Peyer's patch (tissue), 4 donors: ENCODE measurements at regions not wholly inside any gene's neighbourhood (a gene's known extent, or its start where the extent isn't known, plus 50 kb on each side); places are given as distances from the start of the nearest gene placed in this dataset.
"Not testable (repeated sequence)": the region's sequence is repeated elsewhere in the genome, so short reads cannot be mapped to it uniquely, and the experiment has no call there.

Experiments used
- DNase-seq, 3 donors: peaks; one replicate each; pipeline ENCODE4 v3.0.0-alpha.2; 2017 to 2019
- H3K27ac ChIP-seq, 4 donors: fragments of 200-600 bp; sonication (generic); one replicate each; pipeline ENCODE4 v1.5.1; 2016 to 2019
- H3K27me3 ChIP-seq, 2 donors: fragments of 200-600 bp; sonication (generic); one replicate each; pipeline ENCODE4 v1.5.1; 2019
- H3K36me3 ChIP-seq, 3 donors: fragments of 200-600 bp; sonication (generic); one replicate each; pipeline ENCODE4 v1.5.1; 2016 to 2019
- H3K4me1 ChIP-seq, 4 donors: fragments of 200-600 bp; sonication (generic); one replicate each; pipeline ENCODE4 v1.5.1; 2016 to 2019
- H3K4me3 ChIP-seq, 4 donors: fragments of 200-600 bp; sonication (generic); 1 replicate in 3 of 4; 2 replicates in 1 of 4; pipeline ENCODE4 v1.5.1; 2016 to 2019; ENCODE audit warnings: mild to moderate bottlenecking in 1 of 4
- H3K9me3 ChIP-seq, 4 donors: fragments of 200-600 bp; sonication (generic); one replicate each; pipeline ENCODE4 v1.5.1; 2016 to 2019; ENCODE audit warnings: mild to moderate bottlenecking in 1 of 4
- POLR2A ChIP-seq, 2 donors: fragments of 450-650 bp; IDR thresholded peaks; one replicate each; pipeline ENCODE4 v1.5.1; 2017; ENCODE audit warnings: antibody characterized with exemption in 2 of 2, mild to moderate bottlenecking in 2 of 2, moderate library complexity in 2 of 2
- TF ChIP-seq, protein P1 (sequence below), 6 experiments: fragments of 450-650 bp in 4 of 6; fragments of 200-600 bp in 2 of 6; sonication (generic) in 1 of 6; IDR thresholded peaks; one replicate each; pipeline ENCODE4 v1.5.1; 2017 to 2019; ENCODE audit warnings: antibody characterized with exemption in 6 of 6, mild to moderate bottlenecking in 3 of 6, moderate library complexity in 1 of 6

GRCh38 chr9:26789959-26790358 is 102.6 kb downstream of the CAAP1 start:
- Histone ChIP-seq H3K36me3 (no peaks in the 10 kb centered on the region), H3K27me3 (no peaks in the 10 kb centered on the region), H3K4me3 (no peak overlapping the region), H3K27ac (no peak overlapping the region), H3K9me3 (no peaks in the 10 kb centered on the region), H3K4me1 (no peaks in the 10 kb centered on the region)
- no peak for TF ChIP-seq POLR2A (IDR thresholded peaks at IDR 0.05)
- TF ChIP-seq, protein P1, sequence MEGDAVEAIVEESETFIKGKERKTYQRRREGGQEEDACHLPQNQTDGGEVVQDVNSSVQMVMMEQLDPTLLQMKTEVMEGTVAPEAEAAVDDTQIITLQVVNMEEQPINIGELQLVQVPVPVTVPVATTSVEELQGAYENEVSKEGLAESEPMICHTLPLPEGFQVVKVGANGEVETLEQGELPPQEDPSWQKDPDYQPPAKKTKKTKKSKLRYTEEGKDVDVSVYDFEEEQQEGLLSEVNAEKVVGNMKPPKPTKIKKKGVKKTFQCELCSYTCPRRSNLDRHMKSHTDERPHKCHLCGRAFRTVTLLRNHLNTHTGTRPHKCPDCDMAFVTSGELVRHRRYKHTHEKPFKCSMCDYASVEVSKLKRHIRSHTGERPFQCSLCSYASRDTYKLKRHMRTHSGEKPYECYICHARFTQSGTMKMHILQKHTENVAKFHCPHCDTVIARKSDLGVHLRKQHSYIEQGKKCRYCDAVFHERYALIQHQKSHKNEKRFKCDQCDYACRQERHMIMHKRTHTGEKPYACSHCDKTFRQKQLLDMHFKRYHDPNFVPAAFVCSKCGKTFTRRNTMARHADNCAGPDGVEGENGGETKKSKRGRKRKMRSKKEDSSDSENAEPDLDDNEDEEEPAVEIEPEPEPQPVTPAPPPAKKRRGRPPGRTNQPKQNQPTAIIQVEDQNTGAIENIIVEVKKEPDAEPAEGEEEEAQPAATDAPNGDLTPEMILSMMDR (IDR thresholded peaks at IDR 0.05), result no peak
- no peak for DNase-seq

- Histone ChIP-seq H3K4me3 (no peak overlapping the region), H3K9me3 (no peaks in the 10 kb centered on the region), H3K4me1 (no peaks in the 10 kb centered on the region), H3K27me3 (no peaks in the 10 kb centered on the region), H3K27ac (no peak overlapping the region), H3K36me3 (no peaks in the 10 kb centered on the region)
- no peak for TF ChIP-seq POLR2A (IDR thresholded peaks at IDR 0.05)
- TF ChIP-seq, protein P1 (IDR thresholded peaks at IDR 0.05), result no peak
- no peak for DNase-seq
These were observed 106.0 kb downstream of the CAAP1 start for GRCh38 chr9:26786564-26786963.

GRCh38 chr9:26782899-26783298 is 109.7 kb downstream of the CAAP1 start:
- no peak for TF ChIP-seq POLR2A (IDR thresholded peaks at IDR 0.05)
- TF ChIP-seq, protein P1 (IDR thresholded peaks at IDR 0.05), result no peak

GRCh38 chr9:26781906-26782305 is 110.7 kb downstream of the CAAP1 start:
- TF ChIP-seq, protein P1 (IDR thresholded peaks at IDR 0.05), result no peak
- TF ChIP-seq POLR2A (IDR thresholded peaks at IDR 0.05), result no peak

More at GRCh38 chr9:26782899-26783298, 109.7 kb downstream of the CAAP1 start:
- Histone ChIP-seq H3K27me3 (no peaks in the 10 kb centered on the region), H3K36me3 (no peaks in the 10 kb centered on the region), H3K4me3 (no peak overlapping the region), H3K27ac (no peak overlapping the region), H3K4me1 (no peaks in the 10 kb centered on the region), H3K9me3 (no peaks in the 10 kb centered on the region)
- DNase-seq, result no peak

DNA sequence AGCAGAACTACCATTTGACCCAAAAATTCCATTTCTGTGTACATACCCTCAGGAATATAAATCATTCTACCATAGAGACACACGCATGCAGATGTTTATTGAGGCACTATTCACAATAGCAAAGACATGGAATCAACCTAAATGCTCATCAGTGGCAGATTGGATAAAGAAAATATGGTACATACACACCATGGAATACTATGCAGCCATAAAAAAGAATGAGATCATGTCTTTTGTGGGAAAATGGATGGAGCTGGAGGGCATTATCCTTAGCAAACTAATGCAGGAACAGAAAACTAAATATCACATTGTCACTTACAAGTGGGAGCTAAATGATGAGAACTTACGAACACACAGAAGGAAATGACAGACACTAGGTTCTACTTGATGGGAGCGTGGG is 112.3 kb downstream of the CAAP1 start:
- H3K4me1 ChIP-seq, H3K27ac ChIP-seq, H3K4me3 ChIP-seq, H3K27me3 ChIP-seq, H3K9me3 ChIP-seq, H3K36me3 ChIP-seq, DNase-seq: not testable (repeated sequence)

More at GRCh38 chr9:26781906-26782305, 110.7 kb downstream of the CAAP1 start:
- no peak overlapping the region for H3K27ac ChIP-seq
- H3K4me1 ChIP-seq, result no peaks in the 10 kb centered on the region
- H3K4me3 ChIP-seq, result no peak overlapping the region
- H3K27me3 ChIP-seq, result no peaks in the 10 kb centered on the region
- no peaks in the 10 kb centered on the region for H3K9me3 ChIP-seq
- DNase-seq, result no peak
- H3K36me3 ChIP-seq, result no peaks in the 10 kb centered on the region

GRCh38 chr9:26779062-26779461 is 113.5 kb downstream of the CAAP1 start:
- no peaks in the 10 kb centered on the region for H3K36me3 ChIP-seq
- DNase-seq, result no peak
- no peak overlapping the region for H3K27ac ChIP-seq
- no peaks in the 10 kb centered on the region for H3K27me3 ChIP-seq
- H3K4me3 ChIP-seq, result no peak overlapping the region
- no peaks in the 10 kb centered on the region for H3K4me1 ChIP-seq
- H3K9me3 ChIP-seq, result no peaks in the 10 kb centered on the region
- TF ChIP-seq, protein P1 (IDR thresholded peaks at IDR 0.05), result no peak
- TF ChIP-seq POLR2A (IDR thresholded peaks at IDR 0.05), result no peak
